Ovary (tissue), 3 donors: ENCODE measurements at regions not wholly inside any gene's neighbourhood (a gene's known extent, or its start where the extent isn't known, plus 50 kb on each side); places are given as distances from the start of the nearest gene placed in this dataset.

ENCODE experiments used
- EP300 ChIP-seq: sonication (generic); formaldehyde crosslinking; IDR thresholded peaks from one replicate; pipeline ENCODE4 v1.6.1; 2017; ENCODE audit warnings: antibody characterized with exemption
- TF ChIP-seq, protein P1 (sequence below), 3 donors: fragments of 450-650 bp in 2 of 3; fragments of 200-600 bp in 1 of 3; IDR thresholded peaks; one replicate each; pipeline versions ENCODE4 v1.5.1 to v1.8.0; 2016 to 2022; ENCODE audit warnings: antibody characterized with exemption in 3 of 3, mild to moderate bottlenecking in 1 of 3
- donor health status: DM: no; HTN: no; CAD: no.

DNA sequence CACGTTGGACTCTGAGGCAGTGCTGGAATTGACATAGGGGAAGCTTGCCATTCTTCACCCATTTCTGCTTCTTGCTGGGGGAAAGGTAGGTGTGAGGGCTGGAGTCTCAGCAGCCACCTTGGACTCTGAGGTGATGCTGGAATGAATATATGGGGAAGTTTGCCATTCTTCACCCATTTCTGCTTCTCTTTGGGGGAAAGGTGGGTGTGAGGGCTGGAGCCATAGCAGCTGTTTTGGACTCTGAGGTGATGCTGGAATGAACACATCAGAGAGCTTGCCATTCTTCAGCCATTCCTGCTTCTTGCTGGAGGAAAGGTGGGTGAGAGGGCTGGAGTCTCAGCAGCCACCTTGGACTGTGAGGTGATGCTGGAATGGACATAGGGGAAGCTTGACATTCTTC, 115.1 kb downstream of the CRLF2 start:
- TF ChIP-seq, protein P1, sequence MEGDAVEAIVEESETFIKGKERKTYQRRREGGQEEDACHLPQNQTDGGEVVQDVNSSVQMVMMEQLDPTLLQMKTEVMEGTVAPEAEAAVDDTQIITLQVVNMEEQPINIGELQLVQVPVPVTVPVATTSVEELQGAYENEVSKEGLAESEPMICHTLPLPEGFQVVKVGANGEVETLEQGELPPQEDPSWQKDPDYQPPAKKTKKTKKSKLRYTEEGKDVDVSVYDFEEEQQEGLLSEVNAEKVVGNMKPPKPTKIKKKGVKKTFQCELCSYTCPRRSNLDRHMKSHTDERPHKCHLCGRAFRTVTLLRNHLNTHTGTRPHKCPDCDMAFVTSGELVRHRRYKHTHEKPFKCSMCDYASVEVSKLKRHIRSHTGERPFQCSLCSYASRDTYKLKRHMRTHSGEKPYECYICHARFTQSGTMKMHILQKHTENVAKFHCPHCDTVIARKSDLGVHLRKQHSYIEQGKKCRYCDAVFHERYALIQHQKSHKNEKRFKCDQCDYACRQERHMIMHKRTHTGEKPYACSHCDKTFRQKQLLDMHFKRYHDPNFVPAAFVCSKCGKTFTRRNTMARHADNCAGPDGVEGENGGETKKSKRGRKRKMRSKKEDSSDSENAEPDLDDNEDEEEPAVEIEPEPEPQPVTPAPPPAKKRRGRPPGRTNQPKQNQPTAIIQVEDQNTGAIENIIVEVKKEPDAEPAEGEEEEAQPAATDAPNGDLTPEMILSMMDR (IDR thresholded peaks at IDR 0.05): no peak
- TF ChIP-seq EP300: no peak
